COLO668 (cell line): ENCODE measurements at regions not wholly inside any gene's neighbourhood (a gene's known extent, or its start where the extent isn't known, plus 50 kb on each side); places are given as distances from the start of the nearest gene placed in this dataset.
A peak's percentile ranks its signal among the peaks of the same experiment; 100 is the strongest.
"Not testable (repeated sequence)": the region's sequence is repeated elsewhere in the genome, so short reads cannot be mapped to it uniquely, and the experiment has no call there.

Experiments used
- DNase-seq: peaks from one replicate; lab custom pipeline; 2025; ENCODE audit not compliant: unreplicated experiment; lab: John Stamatoyannopoulos, UW

- not testable (repeated sequence) for DNase-seq
Measured at GRCh38 chr1:37368665-37369315, 105.6 kb upstream of the ZC3H12A start.

GRCh38 chr1:37372302-37372701 lies 102.1 kb upstream of the ZC3H12A start:
- no peak for DNase-seq

GRCh38 chr1:37372711-37373110 lies 101.7 kb upstream of the ZC3H12A start:
- no peak for DNase-seq

- no peak for DNase-seq
Measured at GRCh38 chr1:37373413-37373812, 101.0 kb upstream of the ZC3H12A start.

- DNase-seq: peak; percentile 80
Measured at GRCh38 chr1:37380546-37380945, 93.8 kb upstream of the ZC3H12A start.

- DNase-seq: no peak
Measured at GRCh38 chr1:37387854-37388253, 86.5 kb upstream of the ZC3H12A start.

GRCh38 chr1:37389327-37389726 lies 85.1 kb upstream of the ZC3H12A start:
- no peak for DNase-seq

GRCh38 chr1:37391211-37392011 lies 83.0 kb upstream of the ZC3H12A start:
- DNase-seq: peak; percentile 91

- DNase-seq: no peak
Measured at GRCh38 chr1:37392051-37392450, 82.3 kb upstream of the ZC3H12A start.

GRCh38 chr1:37393173-37394120 lies 80.9 kb upstream of the ZC3H12A start:
- no peak for DNase-seq

- DNase-seq: no peak
Measured at GRCh38 chr1:37394574-37395464, 79.6 kb upstream of the ZC3H12A start.

- no peak for DNase-seq
Measured at GRCh38 chr1:37398096-37398495, 76.3 kb upstream of the ZC3H12A start.

GRCh38 chr1:37399205-37399604 lies 75.2 kb upstream of the ZC3H12A start:
- no peak for DNase-seq

- DNase-seq: no peak
Measured at GRCh38 chr1:37399830-37400464, 74.4 kb upstream of the ZC3H12A start.

- no peak for DNase-seq
Measured at GRCh38 chr1:37400466-37401225, 73.7 kb upstream of the ZC3H12A start.

GRCh38 chr1:37403166-37403565 lies 71.2 kb upstream of the ZC3H12A start:
- no peak for DNase-seq

- no peak for DNase-seq
Measured at GRCh38 chr1:37404711-37405110, 69.7 kb upstream of the ZC3H12A start.

GRCh38 chr1:37410105-37410504 lies 64.3 kb upstream of the ZC3H12A start:
- DNase-seq: peak; percentile 36

GRCh38 chr1:37410815-37411214 lies 63.6 kb upstream of the ZC3H12A start:
- DNase-seq: no peak
